ENCODE measurements at regions not wholly inside any gene's neighbourhood (a gene's known extent, or its start where the extent isn't known, plus 50 kb on each side); places are given as distances from the start of the nearest gene placed in this dataset.

- DNase-seq (ENCODE audit: low read depth, low spot score) (no peak), FAIRE-seq (no peak)
- Histone ChIP-seq H2AFZ (ENCODE audit: low read depth, low read length) (no peak overlapping the region), H3K4me3 (replicated peaks in 1 of 3; ENCODE audit: insufficient read depth in 1 of 3, low read depth in 1 of 3, low read length in 3 of 3) (no peak overlapping the region), H3K4me2 (ENCODE audit: insufficient read depth, low read length) (no peak overlapping the region), H3K27me3 (ENCODE audit: control insufficient read depth in 2 of 2, insufficient read depth in 2 of 2, low read length in 2 of 2) (no peaks in the 10 kb centered on the region), H3K79me2 (ENCODE audit: control insufficient read depth, insufficient read depth, low read length) (no peaks in the 10 kb centered on the region), H3K9ac (replicated peaks; ENCODE audit: extremely low read depth, insufficient read depth, low read length) (no peak overlapping the region), H4K20me1 (replicated peaks; ENCODE audit: control insufficient read depth, extremely low read depth, insufficient read depth, low read length) (no peaks in the 10 kb centered on the region), H3K27ac (ENCODE audit: insufficient read depth, low read depth, low read length) (no peak overlapping the region), H3K9me1 (replicated peaks; ENCODE audit: control insufficient read depth, extremely low read depth, insufficient read depth, low read length) (no peaks in the 10 kb centered on the region), H3K36me3 (ENCODE audit: control insufficient read depth in 2 of 2, extremely low read depth in 1 of 2, insufficient read depth in 2 of 2, low read length in 2 of 2) (no peaks in the 10 kb centered on the region), H3K9me3 (replicated peaks; ENCODE audit: control insufficient read depth, insufficient read depth, low read length) (no peaks in the 10 kb centered on the region), H3K4me1 (ENCODE audit: control insufficient read depth, extremely low read depth, insufficient read depth, low read length) (peaks cover 23% of the 10 kb centered on the region)
- no peak for TF ChIP-seq CTCF (IDR thresholded peaks at IDR 0.05; ENCODE audit: extremely low read depth in 1 of 2, insufficient read depth in 1 of 2, low read depth in 1 of 2, low read length in 2 of 2)
- TF ChIP-seq MYC (IDR thresholded peaks at IDR 0.05; ENCODE audit: low read depth, low read length) = no peak
- TF ChIP-seq FOS (IDR thresholded peaks at IDR 0.05; ENCODE audit: borderline replicate concordance, insufficient read depth, low read length) = no peak
- no peak for TF ChIP-seq POLR2AphosphoS5 (IDR thresholded peaks at IDR 0.05; ENCODE audit: insufficient read depth, low read depth, low read length)
- no peak for TF ChIP-seq MAX (IDR thresholded peaks at IDR 0.05; ENCODE audit: insufficient read depth, insufficient read length)
- TF ChIP-seq JUN (IDR thresholded peaks at IDR 0.05; ENCODE audit: borderline replicate concordance, insufficient read depth, insufficient read length, low read depth) = no peak
- no peak for TF ChIP-seq POLR2A (IDR thresholded peaks at IDR 0.05; ENCODE audit: low read depth, low read length)
- BruUV-seq (replicated peaks) = no TSS peak
- POLR2A ChIA-PET = interaction anchor here (1.1 to 2.8 kb wide), 2 partner anchors 34 to 69 kb away, joined by 4 to 25 read pairs; partner anchors contain the start of gene KLF6
- CTCF ChIA-PET = no interaction called here
- dilution Hi-C loops (cut with MboI; ENCODE audit: extremely low pct_ligation_motif_present, low sequenced_read_pairs) (no loop called here), intact Hi-C loops (cut with micrococcal nuclease) (loop anchor here (2.0 to 5.0 kb wide), 3 partner anchors 67 to 279 kb away; no protein-coding TSS in a partner anchor)
These were observed 68.7 kb upstream of the KLF6 start for GRCh38 chr10:3853547-3854303.
